GM23338 (cell line): ENCODE measurements at regions not wholly inside any gene's neighbourhood (a gene's known extent, or its start where the extent isn't known, plus 50 kb on each side); places are given as distances from the start of the nearest gene placed in this dataset.
A peak's percentile ranks its signal among the peaks of the same experiment; 100 is the strongest.

ENCODE experiments used
- EZH2 ChIP-seq: fragments of 200-600 bp; sonication (generic); IDR thresholded peaks from one replicate; pipeline ENCODE4 v1.8.0; 2017; ENCODE audit warnings: antibody characterized with exemption, mild to moderate bottlenecking, low read depth; ENCODE audit not compliant: unreplicated experiment
- POLR2AphosphoS5 ChIP-seq: IDR thresholded peaks from 2 replicates; pipeline ENCODE4 v1.6.1; 2016; ENCODE audit warnings: antibody characterized with exemption, low read depth
- TF ChIP-seq, protein P1 (sequence below), 2 experiments: fragments of 200-600 bp in 1 of 2; sonication (generic) in 1 of 2; conservative IDR thresholded peaks; 2 replicates each; pipeline versions ENCODE4 v1.5.1 to v1.6.1; 2016 to 2017; ENCODE audit warnings: antibody characterized with exemption in 2 of 2, low read depth in 2 of 2, mild to moderate bottlenecking in 2 of 2, moderate library complexity in 1 of 2

DNA sequence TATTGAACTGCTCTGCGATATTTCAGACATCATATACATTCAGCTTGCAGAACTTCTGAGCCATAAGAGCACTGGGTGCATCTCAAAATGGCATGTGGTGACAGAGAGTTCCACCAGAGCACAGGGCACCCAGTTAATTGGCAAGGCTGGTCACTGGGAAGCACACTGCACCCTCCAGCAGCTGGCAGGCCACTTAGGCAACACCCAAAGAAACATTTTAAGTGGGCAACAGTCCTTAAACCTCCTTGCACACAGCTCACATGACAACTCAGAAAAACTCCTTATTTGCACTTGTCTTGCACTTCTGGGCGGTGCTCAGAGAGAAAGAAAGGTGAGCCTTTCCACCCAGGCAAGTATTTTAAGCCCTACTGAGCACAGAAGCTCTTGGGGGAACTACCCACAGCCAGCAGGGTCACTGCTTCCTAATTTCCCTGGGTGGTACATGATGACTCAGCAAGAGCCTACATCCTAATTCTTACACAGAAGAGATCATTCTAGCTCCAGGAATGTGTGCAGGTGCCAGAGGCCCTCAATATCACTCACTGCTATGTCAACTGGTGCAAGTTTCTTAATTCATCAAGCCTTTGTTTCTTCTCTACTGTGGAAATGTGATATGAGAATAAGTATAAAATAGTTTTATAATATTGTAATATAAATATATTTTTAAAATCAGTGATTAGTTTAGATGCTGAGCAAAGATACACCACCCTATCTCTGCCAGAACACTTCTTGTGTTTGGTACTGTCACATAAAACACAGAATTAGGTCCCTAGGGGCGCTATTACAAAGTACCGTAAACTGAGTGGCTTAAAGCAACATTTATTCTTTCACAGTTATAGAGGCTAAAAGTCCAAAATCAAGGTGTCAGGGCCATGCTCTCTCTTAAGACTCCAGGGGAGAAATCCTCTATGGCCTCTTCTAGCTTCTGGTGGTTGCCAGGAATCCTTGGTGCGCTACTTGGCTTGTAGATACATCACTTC, 155.1 kb upstream of the PPARGC1A start:
- TF ChIP-seq POLR2AphosphoS5 = no peak
- TF ChIP-seq, protein P1, sequence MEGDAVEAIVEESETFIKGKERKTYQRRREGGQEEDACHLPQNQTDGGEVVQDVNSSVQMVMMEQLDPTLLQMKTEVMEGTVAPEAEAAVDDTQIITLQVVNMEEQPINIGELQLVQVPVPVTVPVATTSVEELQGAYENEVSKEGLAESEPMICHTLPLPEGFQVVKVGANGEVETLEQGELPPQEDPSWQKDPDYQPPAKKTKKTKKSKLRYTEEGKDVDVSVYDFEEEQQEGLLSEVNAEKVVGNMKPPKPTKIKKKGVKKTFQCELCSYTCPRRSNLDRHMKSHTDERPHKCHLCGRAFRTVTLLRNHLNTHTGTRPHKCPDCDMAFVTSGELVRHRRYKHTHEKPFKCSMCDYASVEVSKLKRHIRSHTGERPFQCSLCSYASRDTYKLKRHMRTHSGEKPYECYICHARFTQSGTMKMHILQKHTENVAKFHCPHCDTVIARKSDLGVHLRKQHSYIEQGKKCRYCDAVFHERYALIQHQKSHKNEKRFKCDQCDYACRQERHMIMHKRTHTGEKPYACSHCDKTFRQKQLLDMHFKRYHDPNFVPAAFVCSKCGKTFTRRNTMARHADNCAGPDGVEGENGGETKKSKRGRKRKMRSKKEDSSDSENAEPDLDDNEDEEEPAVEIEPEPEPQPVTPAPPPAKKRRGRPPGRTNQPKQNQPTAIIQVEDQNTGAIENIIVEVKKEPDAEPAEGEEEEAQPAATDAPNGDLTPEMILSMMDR (conservative IDR thresholded peaks at IDR 0.05; ENCODE audit: low read depth in 2 of 2) = peak; percentile 45 to 47
- no peak for TF ChIP-seq EZH2
